ENCODE measurements at regions not wholly inside any gene's neighbourhood (a gene's known extent, or its start where the extent isn't known, plus 50 kb on each side); places are given as distances from the start of the nearest gene placed in this dataset.

DNA sequence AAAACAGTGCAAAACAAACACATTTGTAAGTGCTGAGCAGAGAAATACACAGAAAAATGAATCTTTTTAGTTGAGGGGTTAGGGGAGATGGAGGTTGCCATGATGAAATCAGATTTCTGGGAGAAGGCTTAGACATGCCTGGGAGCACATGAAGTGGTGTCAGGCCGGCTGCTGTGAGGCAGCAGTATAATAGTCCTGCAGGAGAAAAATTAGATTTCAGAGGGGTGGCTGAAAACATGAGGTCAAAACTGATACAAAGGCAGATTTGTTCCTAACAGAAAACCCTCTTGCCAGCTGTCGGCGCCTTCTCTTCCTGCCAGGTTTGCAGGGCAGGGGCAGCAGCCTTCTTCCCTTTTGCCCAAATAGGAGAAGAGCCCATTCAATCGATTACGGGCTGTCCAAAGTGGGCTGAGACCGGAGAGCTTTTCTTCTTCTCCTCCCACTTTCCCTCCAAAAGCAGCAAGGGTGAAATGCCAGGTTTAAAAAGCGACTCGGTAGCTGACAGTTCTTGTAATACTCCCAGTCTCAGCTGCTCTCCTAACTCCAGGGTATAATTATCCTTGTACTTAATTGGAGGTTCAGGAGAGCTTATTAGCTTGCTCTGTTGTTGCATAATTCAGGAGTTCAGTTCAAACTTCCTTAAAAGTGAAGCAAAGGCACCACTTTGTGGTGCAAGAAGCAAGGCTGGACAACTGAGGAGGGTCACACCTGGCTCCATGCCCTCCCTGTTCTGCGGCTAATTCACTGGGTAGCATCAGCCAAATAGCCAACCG lies 80.0 kb downstream of the PCTP start:
- TF ChIP-seq, protein P1, sequence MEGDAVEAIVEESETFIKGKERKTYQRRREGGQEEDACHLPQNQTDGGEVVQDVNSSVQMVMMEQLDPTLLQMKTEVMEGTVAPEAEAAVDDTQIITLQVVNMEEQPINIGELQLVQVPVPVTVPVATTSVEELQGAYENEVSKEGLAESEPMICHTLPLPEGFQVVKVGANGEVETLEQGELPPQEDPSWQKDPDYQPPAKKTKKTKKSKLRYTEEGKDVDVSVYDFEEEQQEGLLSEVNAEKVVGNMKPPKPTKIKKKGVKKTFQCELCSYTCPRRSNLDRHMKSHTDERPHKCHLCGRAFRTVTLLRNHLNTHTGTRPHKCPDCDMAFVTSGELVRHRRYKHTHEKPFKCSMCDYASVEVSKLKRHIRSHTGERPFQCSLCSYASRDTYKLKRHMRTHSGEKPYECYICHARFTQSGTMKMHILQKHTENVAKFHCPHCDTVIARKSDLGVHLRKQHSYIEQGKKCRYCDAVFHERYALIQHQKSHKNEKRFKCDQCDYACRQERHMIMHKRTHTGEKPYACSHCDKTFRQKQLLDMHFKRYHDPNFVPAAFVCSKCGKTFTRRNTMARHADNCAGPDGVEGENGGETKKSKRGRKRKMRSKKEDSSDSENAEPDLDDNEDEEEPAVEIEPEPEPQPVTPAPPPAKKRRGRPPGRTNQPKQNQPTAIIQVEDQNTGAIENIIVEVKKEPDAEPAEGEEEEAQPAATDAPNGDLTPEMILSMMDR (IDR thresholded peaks at IDR 0.05) = no peak
- no peak for TF ChIP-seq POLR2A (IDR thresholded peaks at IDR 0.05)

Measured in Peyer's patch (tissue), 4 donors.